H1 (cell line): ENCODE measurements at regions not wholly inside any gene's neighbourhood (a gene's known extent, or its start where the extent isn't known, plus 50 kb on each side); places are given as distances from the start of the nearest gene placed in this dataset.

Experiments used
- CTCF ChIA-PET: fragments of 300-600 bp; sonication (Branson Sonifier 250); formaldehyde crosslinking; loops from one replicate; lab custom pipeline; 2021; ENCODE audit not compliant: partially characterized antibody; lab: Charles Lee
- POLR2A ChIA-PET: fragments of 300-600 bp; sonication (Branson Sonifier 250); formaldehyde crosslinking; loops from one replicate; lab custom pipeline; 2021; ENCODE audit warnings: inconsistent platforms; ENCODE audit not compliant: partially characterized antibody; lab: Charles Lee
- DNase-seq, 2 experiments: peaks; one replicate each; pipeline versions ENCODE4 v3.0.0 to v3.0.0-alpha.2; 2010 to 2022; ENCODE audit warnings: low spot score in 2 of 2, low read depth in 1 of 2, mixed read lengths in 1 of 2
- FAIRE-seq: peaks from 2 replicates; lab custom pipeline; 2011; peaks lifted over from hg19 to GRCh38; lab: Jason Lieb, UNC
- H2AFZ ChIP-seq: 2 replicates; pipeline ENCODE4 v1.8.1; 2012; ENCODE audit warnings: low read length, inconsistent platforms
- H2AK5ac ChIP-seq: 2 replicates; pipeline ENCODE4 v1.6.1; 2013; ENCODE audit warnings: low read depth, low read length
- H2BK120ac ChIP-seq: replicated peaks from 2 replicates; pipeline ENCODE3; 2013; ENCODE audit warnings: low read depth, low read length, inconsistent platforms
- H2BK12ac ChIP-seq: 2 replicates; pipeline ENCODE4 v1.6.1; 2013; ENCODE audit warnings: low read depth, low read length
- H2BK15ac ChIP-seq: 2 replicates; pipeline ENCODE4 v1.6.1; 2013; ENCODE audit warnings: low read length
- H2BK20ac ChIP-seq: 2 replicates; pipeline ENCODE4 v1.6.1; 2013; ENCODE audit warnings: low read length
- H2BK5ac ChIP-seq: 2 replicates; pipeline ENCODE4 v1.6.1; 2013; ENCODE audit warnings: low read depth, low read length
- H3K14ac ChIP-seq: 2 replicates; pipeline ENCODE4 v1.6.1; 2013; ENCODE audit warnings: inconsistent platforms; ENCODE audit not compliant: insufficient read length
- H3K18ac ChIP-seq: 2 replicates; pipeline ENCODE4 v1.6.1; 2013; ENCODE audit warnings: low read length; ENCODE audit errors: extremely low read depth
- H3K23ac ChIP-seq: 2 replicates; pipeline ENCODE4 v1.6.1; 2013; ENCODE audit warnings: inconsistent platforms; ENCODE audit not compliant: insufficient read length
- H3K23me2 ChIP-seq: 2 replicates; pipeline ENCODE4 v1.6.1; 2013; ENCODE audit warnings: low read depth, low read length
- H3K27ac ChIP-seq: 2 replicates; pipeline ENCODE4 v1.6.1; 2011; ENCODE audit warnings: low read depth, low read length, inconsistent platforms
- H3K27me3 ChIP-seq, 4 experiments: replicated peaks in 1 of 4; 1 replicate in 1 of 4; 2 replicates in 3 of 4; pipeline versions ENCODE4 v1.6.1 to v1.8.1; 2011 to 2013; ENCODE audit warnings: low read length in 3 of 4, mild to moderate bottlenecking in 3 of 4, inconsistent platforms in 2 of 4, mixed read lengths in 2 of 4, moderate library complexity in 1 of 4; ENCODE audit not compliant: control insufficient read depth in 3 of 4, insufficient read depth in 3 of 4; ENCODE audit errors: extremely low read depth in 1 of 4
- H3K36me3 ChIP-seq, 4 experiments: 2 replicates each; pipeline versions ENCODE4 v1.6.1 to v1.8.1; 2011 to 2013; ENCODE audit warnings: mild to moderate bottlenecking in 4 of 4, low read length in 3 of 4, moderate library complexity in 2 of 4, control low read depth in 1 of 4, inconsistent platforms in 1 of 4; ENCODE audit not compliant: insufficient read depth in 4 of 4, control insufficient read depth in 2 of 4
- H3K4ac ChIP-seq: replicated peaks from 2 replicates; pipeline ENCODE3; 2013; ENCODE audit warnings: low read length, low read depth, mixed read lengths, inconsistent platforms; ENCODE audit not compliant: insufficient read length
- H3K4me1 ChIP-seq, 4 experiments: replicated peaks in 1 of 4; 1 replicate in 1 of 4; 2 replicates in 3 of 4; pipeline versions ENCODE4 v1.6.1 to v1.8.1; 2011 to 2013; ENCODE audit warnings: low read length in 3 of 4, inconsistent platforms in 2 of 4, mixed read lengths in 1 of 4; ENCODE audit not compliant: insufficient read depth in 4 of 4, control insufficient read depth in 3 of 4
- H3K4me2 ChIP-seq, 2 experiments: 2 replicates each; pipeline versions ENCODE4 v1.6.1 to v1.8.1; 2011 to 2013; ENCODE audit warnings: low read depth in 2 of 2, low read length in 2 of 2, control low read depth in 1 of 2, inconsistent platforms in 1 of 2, mild to moderate bottlenecking in 1 of 2; ENCODE audit not compliant: insufficient read depth in 1 of 2
- H3K4me3 ChIP-seq, 4 experiments: fragments of 200-600, 300-600 bp in 1 of 4; sonication (generic), shearing (Covaris generic), sonication (Bioruptor Twin) in 1 of 4; 2 replicates each; pipeline versions ENCODE4 v1.5.1 to v1.8.1; 2011 to 2016; ENCODE audit warnings: low read length in 4 of 4, low read depth in 3 of 4, control low read depth in 2 of 4, inconsistent platforms in 2 of 4, mild to moderate bottlenecking in 2 of 4, mixed read lengths in 1 of 4, moderate library complexity in 1 of 4; ENCODE audit not compliant: insufficient read depth in 2 of 4; ENCODE audit errors: extremely low read depth in 1 of 4
- H3K56ac ChIP-seq: replicated peaks from 2 replicates; pipeline ENCODE3; 2013; ENCODE audit warnings: low read depth, mild to moderate bottlenecking, mixed read lengths, low read length, inconsistent platforms; ENCODE audit not compliant: insufficient read length
- H3K79me1 ChIP-seq: 2 replicates; pipeline ENCODE4 v1.6.1; 2013; ENCODE audit warnings: low read depth, low read length, control low read depth
- H3K79me2 ChIP-seq, 2 experiments: 2 replicates each; pipeline versions ENCODE4 v1.6.1 to v1.8.1; 2012 to 2013; ENCODE audit warnings: low read length in 2 of 2, mild to moderate bottlenecking in 2 of 2, inconsistent platforms in 1 of 2; ENCODE audit not compliant: insufficient read depth in 2 of 2, control insufficient read depth in 1 of 2
- H3K9ac ChIP-seq, 4 experiments: replicated peaks in 1 of 4; 1 replicate in 1 of 4; 2 replicates in 3 of 4; pipeline versions ENCODE4 v1.6.1 to v1.8.1; 2011 to 2013; ENCODE audit warnings: low read depth in 3 of 4, low read length in 3 of 4, control low read depth in 2 of 4, mild to moderate bottlenecking in 2 of 4, moderate library complexity in 2 of 4, inconsistent platforms in 1 of 4; ENCODE audit errors: extremely low read depth in 1 of 4
- H3K9me3 ChIP-seq, 2 experiments: 2 replicates each; pipeline versions ENCODE4 v1.6.1 to v1.8.1; 2012 to 2013; ENCODE audit warnings: mild to moderate bottlenecking in 2 of 2, moderate library complexity in 2 of 2, control low read depth in 1 of 2, inconsistent platforms in 1 of 2, low read depth in 1 of 2, low read length in 1 of 2, mixed read lengths in 1 of 2; ENCODE audit not compliant: insufficient read depth in 2 of 2
- H4K20me1 ChIP-seq, 2 experiments: replicated peaks in 1 of 2; 2 replicates each; pipeline versions ENCODE3 to v1.8.1; 2011 to 2013; ENCODE audit warnings: inconsistent platforms in 2 of 2, low read length in 2 of 2, mild to moderate bottlenecking in 1 of 2; ENCODE audit not compliant: insufficient read depth in 2 of 2, control insufficient read depth in 1 of 2
- H4K5ac ChIP-seq: 2 replicates; pipeline ENCODE4 v1.6.1; 2013; ENCODE audit warnings: low read length, low read depth, mixed read lengths, inconsistent platforms; ENCODE audit not compliant: insufficient read length
- H4K8ac ChIP-seq: 2 replicates; pipeline ENCODE4 v1.8.0; 2013; ENCODE audit warnings: mild to moderate bottlenecking, moderate library complexity, low read length, inconsistent platforms; ENCODE audit not compliant: insufficient read depth; ENCODE audit errors: extremely low read depth
- H4K91ac ChIP-seq: replicated peaks from 2 replicates; pipeline ENCODE3; 2013; ENCODE audit warnings: low read length, mixed read lengths, inconsistent platforms; ENCODE audit not compliant: insufficient read length
- JUND ChIP-seq: IDR thresholded peaks from 2 replicates; pipeline ENCODE4 v1.6.1; 2011; ENCODE audit warnings: mild to moderate bottlenecking, improper control_type of control experiment, low read length
- KDM4A ChIP-seq: IDR thresholded peaks from one replicate; pipeline ENCODE4 v1.7.1; 2012; ENCODE audit warnings: low read depth, mild to moderate bottlenecking, moderate library complexity, low read length, inconsistent platforms; ENCODE audit not compliant: severe bottlenecking
- YY1 ChIP-seq: IDR thresholded peaks from 2 replicates; pipeline ENCODE4 v1.6.1; 2011; ENCODE audit warnings: low read depth, mild to moderate bottlenecking, low read length
- WGBS, 2 experiments: shearing (Covaris generic) in 1 of 2; methylation state at CpG; one replicate each; pipeline versions ENCODE4 v1.1.6 to v1.1.7; 2013 to 2015; ENCODE audit warnings: low lambda C conversion rate in 2 of 2, mixed read lengths in 2 of 2, inconsistent platforms in 1 of 2, low coverage in 1 of 2, missing lambda C conversion rate in 1 of 2; ENCODE audit not compliant: insufficient replicate concordance in 2 of 2, insufficient coverage in 1 of 2, insufficient read length in 1 of 2; ENCODE audit errors: extremely low coverage in 1 of 2, missing lambda C conversion rate in 1 of 2; 5-methylcytosine and 5-hydroxymethylcytosine counted together

- Histone ChIP-seq H3K4me2 (no peak overlapping the region), H3K27me3 (no peaks in the 10 kb centered on the region), H3K4ac (no peak overlapping the region), H3K4me3 (no peak overlapping the region), H2BK120ac (no peak overlapping the region), H2BK15ac (no peak overlapping the region), H3K4me1 (0 out of 7 replicates have a peak, but pooled peaks cover 0 to under 1% (median 0%) of the 10 kb centered on the region in 4 experiments), H2BK12ac (no peak overlapping the region), H3K79me1 (no peaks in the 10 kb centered on the region), H3K56ac (no peak overlapping the region), H3K9ac (no peak overlapping the region), H4K20me1 (no peaks in the 10 kb centered on the region), H2AFZ (no peak overlapping the region), H3K23ac (no peak overlapping the region), H4K8ac (no peak overlapping the region), H3K9me3 (no peaks in the 10 kb centered on the region), H3K36me3 (no peaks in the 10 kb centered on the region; a peak in 1 of 8 replicates), H4K91ac (no peak overlapping the region), H3K79me2 (no peaks in the 10 kb centered on the region), H2BK5ac (no peak overlapping the region), H2BK20ac (no peak overlapping the region), H3K23me2 (no peaks in the 10 kb centered on the region), H4K5ac (no peak overlapping the region), H3K27ac (no peak overlapping the region), H2AK5ac (no peak overlapping the region), H3K14ac (no peak overlapping the region), H3K18ac (no peak overlapping the region)
- CTCF ChIA-PET = interaction anchor here (1.7 kb wide), 1 partner anchor 248 kb away, joined by 4 read pairs; no protein-coding TSS in a partner anchor
- FAIRE-seq (no peak), DNase-seq (no peak)
- no peak for TF ChIP-seq YY1
- no peak for TF ChIP-seq KDM4A
- TF ChIP-seq JUND = no peak
- POLR2A ChIA-PET = interaction anchor here (0.6 to 0.7 kb wide), 2 partner anchors 9 to 11 kb away, joined by 3 read pairs; no protein-coding TSS in a partner anchor
- WGBS, 2 experiments = 94% methylated on average over 7 of the region's 7 CpGs; no CpG with 5 or more reads in 1 of the 2 experiments
Measured at GRCh38 chr16:5768445-5768844, 670.9 kb upstream of the EEF2KMT start.
